HepG2 (cell line): ENCODE measurements at regions not wholly inside any gene's neighbourhood (a gene's known extent, or its start where the extent isn't known, plus 50 kb on each side); places are given as distances from the start of the nearest gene placed in this dataset.

ENCODE experiments used
- ATAC-seq: fragments of 200-7000 bp; cut with Tn5 transposase; 3 replicates; pipeline ENCODE4 v1.9.1; 2020; ENCODE audit warnings: mild to moderate bottlenecking, moderate library complexity
- BruUV-seq: library from RNA; stranded (reverse); fragments of 400-500 nt; replicated peaks from 2 replicates; lab custom pipeline; 2021; lab: Mats Ljungman, UMichigan
- CTCF ChIA-PET: fragments of 300-600 bp; formaldehyde crosslinking; extraction: SDS; loops from one replicate; lab custom pipeline; 2021; ENCODE audit warnings: low total read pairs, inconsistent platforms, low intra/inter-chr PET ratio; lab: Yijun Ruan, JAX
- POLR2A ChIA-PET: fragments of 350-600 bp; sonication (Branson Sonifier 250); formaldehyde crosslinking; loops from one replicate; lab custom pipeline; 2020; ENCODE audit warnings: antibody characterized with exemption, inconsistent platforms; lab: Yijun Ruan, JAX
- DNase-seq: peaks from one replicate; pipeline ENCODE4 v3.0.0-alpha.2; 2015; ENCODE audit warnings: low spot score
- FAIRE-seq: peaks from 3 replicates; lab custom pipeline; 2011; peaks lifted over from hg19 to GRCh38; lab: Jason Lieb, UNC
- H2AFZ ChIP-seq: one replicate; pipeline ENCODE4 v1.6.1; 2011; ENCODE audit warnings: low read length, inconsistent platforms
- H3K27ac ChIP-seq: fragments of 300-600 bp; 3 replicates; pipeline ENCODE4 v1.8.0; 2011; ENCODE audit warnings: mixed run types, mild to moderate bottlenecking, mixed read lengths, low read length, inconsistent platforms; ENCODE audit not compliant: insufficient read depth; ENCODE audit errors: extremely low read length
- H3K27me3 ChIP-seq, 2 experiments: fragments of 200-600 bp in 1 of 2; 2 replicates in 1 of 2; 3 replicates in 1 of 2; pipeline versions ENCODE4 v1.6.0 to v1.8.0; 2011; ENCODE audit warnings: low read length in 2 of 2, mild to moderate bottlenecking in 2 of 2, moderate library complexity in 2 of 2, inconsistent platforms in 1 of 2; ENCODE audit not compliant: insufficient read depth in 2 of 2, control insufficient read depth in 1 of 2
- H3K36me3 ChIP-seq, 2 experiments: fragments of 200-600 bp in 1 of 2; replicated peaks in 1 of 2; 2 replicates in 1 of 2; 3 replicates in 1 of 2; pipeline versions ENCODE4 v1.5.1 to v1.8.0; 2011; ENCODE audit warnings: low read length in 2 of 2, inconsistent platforms in 1 of 2; ENCODE audit not compliant: insufficient read depth in 2 of 2, control insufficient read depth in 1 of 2
- H3K4me1 ChIP-seq: 2 replicates; pipeline ENCODE4 v1.5.1; 2012; ENCODE audit warnings: low read length, inconsistent platforms; ENCODE audit not compliant: insufficient read depth
- H3K4me2 ChIP-seq: 2 replicates; pipeline ENCODE4 v1.6.0; 2011; ENCODE audit warnings: low read depth, low read length, inconsistent platforms
- H3K4me3 ChIP-seq, 3 experiments: fragments of 200-600 bp in 1 of 3; sonication (generic), shearing (Covaris generic) in 1 of 3; replicated peaks in 1 of 3; 2 replicates each; pipeline ENCODE4 v1.5.1; 2011 to 2016; ENCODE audit warnings: low read length in 3 of 3, inconsistent platforms in 2 of 3, low read depth in 2 of 3, mild to moderate bottlenecking in 2 of 3, control low read depth in 1 of 3, mixed read lengths in 1 of 3; ENCODE audit not compliant: insufficient read depth in 1 of 3
- H3K79me2 ChIP-seq: one replicate; pipeline ENCODE4 v1.6.1; 2011; ENCODE audit warnings: low read length, inconsistent platforms; ENCODE audit not compliant: insufficient read depth
- H3K9ac ChIP-seq: 2 replicates; pipeline ENCODE4 v1.6.0; 2011; ENCODE audit warnings: mild to moderate bottlenecking, low read depth, low read length, inconsistent platforms; ENCODE audit not compliant: insufficient read depth
- H3K9me3 ChIP-seq: 2 replicates; pipeline ENCODE4 v1.5.1; 2012; ENCODE audit warnings: mild to moderate bottlenecking, low read length
- H4K20me1 ChIP-seq: 2 replicates; pipeline ENCODE4 v1.6.0; 2011; ENCODE audit warnings: inconsistent platforms, mild to moderate bottlenecking, low read length, moderate library complexity; ENCODE audit not compliant: insufficient read depth
- AGO2 ChIP-seq: fragments of 200-400 bp; formaldehyde crosslinking; optimal IDR thresholded peaks from 2 replicates; pipeline ENCODE3; 2017; ENCODE audit warnings: mild to moderate bottlenecking, low read depth, low read length, moderate library complexity
- GPN1 ChIP-seq: sonication (generic); formaldehyde crosslinking; IDR thresholded peaks from 2 replicates; pipeline ENCODE4 v1.5.1; 2020; ENCODE audit warnings: missing genetic modification reagents, borderline replicate concordance
- HES4 ChIP-seq: sonication (generic); formaldehyde crosslinking; IDR thresholded peaks from 2 replicates; pipeline ENCODE4 v1.9.0; 2021; ENCODE audit warnings: mild to moderate bottlenecking, missing genetic modification reagents, borderline replicate concordance
- HHEX ChIP-seq: IDR thresholded peaks from 2 replicates; pipeline ENCODE4 v1.6.1; 2016; ENCODE audit warnings: control low read depth
- KLF12 ChIP-seq: sonication (generic); formaldehyde crosslinking; IDR thresholded peaks from 2 replicates; pipeline ENCODE4 v1.4.0; 2020; ENCODE audit warnings: missing genetic modification reagents, borderline replicate concordance
- NFKB2 ChIP-seq: sonication (generic); formaldehyde crosslinking; IDR thresholded peaks from 2 replicates; pipeline ENCODE4 v1.4.0; 2020; ENCODE audit warnings: missing genetic modification reagents, borderline replicate concordance
- PAWR ChIP-seq: sonication (generic); formaldehyde crosslinking; IDR thresholded peaks from 2 replicates; pipeline ENCODE4 v1.4.0; 2020; ENCODE audit warnings: missing genetic modification reagents, mild to moderate bottlenecking, borderline replicate concordance
- PRDM15 ChIP-seq: sonication (generic); formaldehyde crosslinking; IDR thresholded peaks from 2 replicates; pipeline ENCODE4 v1.4.0; 2020; ENCODE audit warnings: missing genetic modification reagents
- RFXANK ChIP-seq: IDR thresholded peaks from 2 replicates; pipeline ENCODE4 v1.6.1; 2016
- TRIM24 ChIP-seq: sonication (generic); formaldehyde crosslinking; IDR thresholded peaks from 2 replicates; pipeline ENCODE4 v1.8.0; 2022; ENCODE audit warnings: mild to moderate bottlenecking, missing genetic modification reagents
- ZIK1 ChIP-seq: sonication (generic); formaldehyde crosslinking; IDR thresholded peaks from 2 replicates; pipeline ENCODE4 v1.5.0; 2020; ENCODE audit warnings: mild to moderate bottlenecking, low read depth, missing genetic modification reagents, borderline replicate concordance
- ZNF17 ChIP-seq: sonication (generic); formaldehyde crosslinking; IDR thresholded peaks from 2 replicates; pipeline ENCODE4 v1.5.0; 2020; ENCODE audit warnings: mild to moderate bottlenecking, missing genetic modification reagents
- ZNF556 ChIP-seq: sonication (generic); formaldehyde crosslinking; IDR thresholded peaks from 2 replicates; pipeline ENCODE4 v1.4.0; 2020; ENCODE audit warnings: mild to moderate bottlenecking, missing genetic modification reagents, borderline replicate concordance
- ZNF574 ChIP-seq: sonication (generic); formaldehyde crosslinking; IDR thresholded peaks from 2 replicates; pipeline ENCODE4 v1.4.0; 2020; ENCODE audit warnings: missing genetic modification reagents
- ZNF75D ChIP-seq: sonication (generic); formaldehyde crosslinking; IDR thresholded peaks from 2 replicates; pipeline ENCODE4 v1.8.1; 2023; ENCODE audit warnings: missing genetic modification reagents, mild to moderate bottlenecking, borderline replicate concordance
- in situ Hi-C: cut with HindIII; loops from 2 replicates; pipeline ENCODE4 v1.10.0; 2017; ENCODE audit warnings: low pct_unique_long_range_greater_than_20kb; ENCODE audit not compliant: extremely low pct_ligation_motif_present
- intact Hi-C: fragments of 100-400 bp; cut with micrococcal nuclease; formaldehyde crosslinking; loops from one replicate; pipeline ENCODE4 v1.10.0; 2022; ENCODE audit not compliant: unreplicated experiment
- TF ChIP-seq, protein P1 (sequence below): sonication (generic); formaldehyde crosslinking; IDR thresholded peaks from 2 replicates; pipeline ENCODE4 v1.4.0; 2020; ENCODE audit warnings: low read depth, mild to moderate bottlenecking, missing genetic modification reagents
- TF ChIP-seq, protein P2 (sequence below): sonication (generic); formaldehyde crosslinking; IDR thresholded peaks from 2 replicates; pipeline ENCODE4 v1.5.0; 2020; ENCODE audit warnings: mild to moderate bottlenecking, missing genetic modification reagents

DNA sequence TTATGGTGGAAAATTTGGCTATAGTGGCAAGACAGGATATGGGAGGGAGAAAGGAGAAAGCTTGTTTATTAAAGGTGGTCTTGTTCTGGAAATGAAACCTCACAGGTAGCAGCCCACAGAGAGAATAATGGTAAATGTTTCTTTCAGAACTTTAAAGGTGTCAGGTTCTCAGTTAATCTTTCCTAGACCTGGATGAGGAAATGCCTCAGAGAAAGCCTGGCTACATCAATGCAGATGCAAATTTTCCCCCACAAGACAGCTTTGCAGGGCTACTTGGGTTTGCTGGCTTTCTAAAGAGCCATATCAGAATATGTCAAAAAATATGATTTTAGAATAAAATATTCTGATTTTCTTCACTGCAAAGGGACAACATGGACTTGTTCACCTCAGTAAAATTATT, 715.0 kb downstream of the FAM133A start:
- ATAC-seq (no peak), DNase-seq (no peak), FAIRE-seq (no peak)
- CTCF ChIA-PET = no interaction called here
- BruUV-seq = no TSS peak
- H3K79me2 ChIP-seq = no peaks in the 10 kb centered on the region
- H3K36me3 ChIP-seq = no peaks in the 10 kb centered on the region
- POLR2A ChIA-PET = no interaction called here
- no peak overlapping the region for H3K9ac ChIP-seq
- no peak overlapping the region for H3K4me3 ChIP-seq
- no peak overlapping the region for H3K4me2 ChIP-seq
- no peak overlapping the region for H2AFZ ChIP-seq
- H3K9me3 ChIP-seq = no peaks in the 10 kb centered on the region
- no peaks in the 10 kb centered on the region for H3K4me1 ChIP-seq
- no peaks in the 10 kb centered on the region for H3K27me3 ChIP-seq
- H3K27ac ChIP-seq = no peak overlapping the region
- in situ Hi-C loops = no loop called here
- H4K20me1 ChIP-seq = no peaks in the 10 kb centered on the region
- intact Hi-C loops = no loop called here
- TF ChIP-seq PRDM15 (CRISPR knock-in tag) (no peak), PAWR (CRISPR knock-in tag) (no peak), HES4 (CRISPR knock-in tag) (no peak), GPN1 (CRISPR knock-in tag) (no peak), ZNF75D (CRISPR knock-in tag) (no peak), TRIM24 (CRISPR knock-in tag) (no peak), ZNF556 (CRISPR knock-in tag) (no peak), ZNF574 (CRISPR knock-in tag) (no peak), KLF12 (CRISPR knock-in tag) (no peak), NFKB2 (CRISPR knock-in tag) (no peak), AGO2 (no peak), ZIK1 (no peak), RFXANK (no peak), HHEX (no peak), ZNF17 (CRISPR knock-in tag) (no peak)
- TF ChIP-seq, protein P1, sequence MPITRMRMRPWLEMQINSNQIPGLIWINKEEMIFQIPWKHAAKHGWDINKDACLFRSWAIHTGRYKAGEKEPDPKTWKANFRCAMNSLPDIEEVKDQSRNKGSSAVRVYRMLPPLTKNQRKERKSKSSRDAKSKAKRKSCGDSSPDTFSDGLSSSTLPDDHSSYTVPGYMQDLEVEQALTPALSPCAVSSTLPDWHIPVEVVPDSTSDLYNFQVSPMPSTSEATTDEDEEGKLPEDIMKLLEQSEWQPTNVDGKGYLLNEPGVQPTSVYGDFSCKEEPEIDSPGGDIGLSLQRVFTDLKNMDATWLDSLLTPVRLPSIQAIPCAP (CRISPR knock-in tag) = no peak
- TF ChIP-seq, protein P2, sequence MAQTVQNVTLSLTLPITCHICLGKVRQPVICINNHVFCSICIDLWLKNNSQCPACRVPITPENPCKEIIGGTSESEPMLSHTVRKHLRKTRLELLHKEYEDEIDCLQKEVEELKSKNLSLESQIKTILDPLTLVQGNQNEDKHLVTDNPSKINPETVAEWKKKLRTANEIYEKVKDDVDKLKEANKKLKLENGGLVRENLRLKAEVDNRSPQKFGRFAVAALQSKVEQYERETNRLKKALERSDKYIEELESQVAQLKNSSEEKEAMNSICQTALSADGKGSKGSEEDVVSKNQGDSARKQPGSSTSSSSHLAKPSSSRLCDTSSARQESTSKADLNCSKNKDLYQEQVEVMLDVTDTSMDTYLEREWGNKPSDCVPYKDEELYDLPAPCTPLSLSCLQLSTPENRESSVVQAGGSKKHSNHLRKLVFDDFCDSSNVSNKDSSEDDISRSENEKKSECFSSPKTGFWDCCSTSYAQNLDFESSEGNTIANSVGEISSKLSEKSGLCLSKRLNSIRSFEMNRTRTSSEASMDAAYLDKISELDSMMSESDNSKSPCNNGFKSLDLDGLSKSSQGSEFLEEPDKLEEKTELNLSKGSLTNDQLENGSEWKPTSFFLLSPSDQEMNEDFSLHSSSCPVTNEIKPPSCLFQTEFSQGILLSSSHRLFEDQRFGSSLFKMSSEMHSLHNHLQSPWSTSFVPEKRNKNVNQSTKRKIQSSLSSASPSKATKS = no peak
